Peyer's patch (tissue), 4 donors: ENCODE measurements at regions not wholly inside any gene's neighbourhood (a gene's known extent, or its start where the extent isn't known, plus 50 kb on each side); places are given as distances from the start of the nearest gene placed in this dataset.

Experiments
- POLR2A ChIP-seq, 2 donors: fragments of 450-650 bp; IDR thresholded peaks; one replicate each; pipeline ENCODE4 v1.5.1; 2017; ENCODE audit warnings: antibody characterized with exemption in 2 of 2, mild to moderate bottlenecking in 2 of 2, moderate library complexity in 2 of 2
- TF ChIP-seq, protein P1 (sequence below), 6 experiments: fragments of 450-650 bp in 4 of 6; fragments of 200-600 bp in 2 of 6; sonication (generic) in 1 of 6; IDR thresholded peaks; one replicate each; pipeline ENCODE4 v1.5.1; 2017 to 2019; ENCODE audit warnings: antibody characterized with exemption in 6 of 6, mild to moderate bottlenecking in 3 of 6, moderate library complexity in 1 of 6

DNA sequence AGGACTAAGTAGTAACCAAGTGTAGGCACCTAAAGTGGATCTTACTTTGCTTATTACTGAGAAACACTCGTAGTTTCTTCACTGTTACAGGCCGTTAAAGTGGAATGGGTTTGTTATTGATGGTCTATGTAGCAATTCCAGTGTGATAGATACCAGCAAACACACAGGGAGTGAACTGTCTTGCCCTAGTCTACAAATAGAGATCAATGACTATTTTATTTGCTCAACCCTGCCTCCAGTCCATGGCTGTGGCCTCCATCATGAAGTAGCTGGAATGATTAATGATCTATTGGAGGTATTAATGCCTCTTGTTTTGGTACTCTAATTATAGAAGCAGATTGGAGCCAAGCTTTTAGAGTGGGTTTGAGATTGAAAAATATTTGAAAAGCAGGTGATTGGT is 362.7 kb upstream of the AZI2 start:
- TF ChIP-seq POLR2A (IDR thresholded peaks at IDR 0.05): no peak
- TF ChIP-seq, protein P1, sequence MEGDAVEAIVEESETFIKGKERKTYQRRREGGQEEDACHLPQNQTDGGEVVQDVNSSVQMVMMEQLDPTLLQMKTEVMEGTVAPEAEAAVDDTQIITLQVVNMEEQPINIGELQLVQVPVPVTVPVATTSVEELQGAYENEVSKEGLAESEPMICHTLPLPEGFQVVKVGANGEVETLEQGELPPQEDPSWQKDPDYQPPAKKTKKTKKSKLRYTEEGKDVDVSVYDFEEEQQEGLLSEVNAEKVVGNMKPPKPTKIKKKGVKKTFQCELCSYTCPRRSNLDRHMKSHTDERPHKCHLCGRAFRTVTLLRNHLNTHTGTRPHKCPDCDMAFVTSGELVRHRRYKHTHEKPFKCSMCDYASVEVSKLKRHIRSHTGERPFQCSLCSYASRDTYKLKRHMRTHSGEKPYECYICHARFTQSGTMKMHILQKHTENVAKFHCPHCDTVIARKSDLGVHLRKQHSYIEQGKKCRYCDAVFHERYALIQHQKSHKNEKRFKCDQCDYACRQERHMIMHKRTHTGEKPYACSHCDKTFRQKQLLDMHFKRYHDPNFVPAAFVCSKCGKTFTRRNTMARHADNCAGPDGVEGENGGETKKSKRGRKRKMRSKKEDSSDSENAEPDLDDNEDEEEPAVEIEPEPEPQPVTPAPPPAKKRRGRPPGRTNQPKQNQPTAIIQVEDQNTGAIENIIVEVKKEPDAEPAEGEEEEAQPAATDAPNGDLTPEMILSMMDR (IDR thresholded peaks at IDR 0.05): no peak
